K562 (cell line): ENCODE measurements at regions not wholly inside any gene's neighbourhood (a gene's known extent, or its start where the extent isn't known, plus 50 kb on each side); places are given as distances from the start of the nearest gene placed in this dataset.

Source experiments
- ATAC-seq: fragments of 200-7000 bp; cut with Tn5 transposase; 3 replicates; pipeline ENCODE4 v1.9.1; 2020; ENCODE audit warnings: moderate library complexity
- BruUV-seq: library from RNA; stranded (reverse); fragments of 400-500 nt; replicated peaks from 2 replicates; lab custom pipeline; 2021; lab: Mats Ljungman, UMichigan
- CTCF ChIA-PET: fragments of 300-600 bp; formaldehyde crosslinking; extraction: SDS; loops from one replicate; lab custom pipeline; 2021; ENCODE audit warnings: low intra/inter-chr PET ratio; lab: Yijun Ruan, JAX
- POLR2A ChIA-PET: fragments of 300-600, 350-650 bp; sonication (Branson Sonifier 250); formaldehyde crosslinking; extraction: SDS; loops from one replicate; lab custom pipeline; 2021; ENCODE audit warnings: antibody characterized with exemption, inconsistent platforms; lab: Yijun Ruan, JAX
- DNase-seq, 4 experiments: peaks; one replicate each; pipeline versions ENCODE4 v3.0.0 to v3.0.0-alpha.2; 2011 to 2018; ENCODE audit warnings: low spot score in 3 of 4, mixed read lengths in 3 of 4; ENCODE audit errors: extremely low read depth in 1 of 4
- FAIRE-seq: peaks from 2 replicates; lab custom pipeline; 2011; peaks lifted over from hg19 to GRCh38; lab: Jason Lieb, UNC
- H2AFZ ChIP-seq: 2 replicates; pipeline ENCODE4 v1.6.0; 2011; ENCODE audit warnings: low read depth, low read length, control low read depth, inconsistent platforms
- H3K27ac ChIP-seq: fragments of 200-600 bp; 3 replicates; pipeline ENCODE4 v1.8.0; 2011; ENCODE audit warnings: low read depth, mild to moderate bottlenecking, control low read depth, inconsistent platforms, low read length, moderate library complexity, mixed read lengths; ENCODE audit errors: extremely low read depth
- H3K27me3 ChIP-seq, 2 experiments: fragments of 300-600 bp in 1 of 2; 2 replicates in 1 of 2; 3 replicates in 1 of 2; pipeline versions ENCODE4 v1.6.0 to v1.8.0; 2011; ENCODE audit warnings: inconsistent platforms in 2 of 2, low read length in 2 of 2, mild to moderate bottlenecking in 1 of 2, mixed read lengths in 1 of 2, moderate library complexity in 1 of 2; ENCODE audit not compliant: control insufficient read depth in 2 of 2, insufficient read depth in 2 of 2
- H3K36me3 ChIP-seq: fragments of 300-600 bp; 3 replicates; pipeline ENCODE4 v1.8.0; 2011; ENCODE audit warnings: mild to moderate bottlenecking, low read length, inconsistent platforms; ENCODE audit not compliant: control insufficient read depth, insufficient read depth
- H3K4me1 ChIP-seq, 2 experiments: fragments of 200-600 bp in 1 of 2; replicated peaks in 1 of 2; 2 replicates in 1 of 2; 3 replicates in 1 of 2; pipeline versions ENCODE4 v1.5.1 to v1.8.0; 2011; ENCODE audit warnings: inconsistent platforms in 2 of 2, low read length in 2 of 2, mild to moderate bottlenecking in 1 of 2, mixed read lengths in 1 of 2, moderate library complexity in 1 of 2; ENCODE audit not compliant: control insufficient read depth in 2 of 2, insufficient read depth in 2 of 2
- H3K4me2 ChIP-seq: 2 replicates; pipeline ENCODE4 v1.6.1; 2011; ENCODE audit warnings: low read length, control low read depth, inconsistent platforms, mixed read lengths; ENCODE audit not compliant: insufficient read depth
- H3K4me3 ChIP-seq: fragments of 200-600 bp; sonication (generic), shearing (Covaris generic); 2 replicates; pipeline ENCODE4 v1.5.1; 2016; ENCODE audit warnings: control low read depth, inconsistent platforms
- H3K79me2 ChIP-seq: fragments of 200-600 bp; 3 replicates; pipeline ENCODE4 v1.8.0; 2011; ENCODE audit warnings: low read length, inconsistent platforms; ENCODE audit not compliant: control insufficient read depth, insufficient read depth
- H3K9ac ChIP-seq, 2 experiments: 2 replicates each; pipeline versions ENCODE4 v1.6.0 to v1.6.1; 2011; ENCODE audit warnings: low read depth in 2 of 2, low read length in 2 of 2, control low read depth in 1 of 2, inconsistent platforms in 1 of 2, mild to moderate bottlenecking in 1 of 2, mixed read lengths in 1 of 2; ENCODE audit not compliant: insufficient read depth in 1 of 2
- H3K9me1 ChIP-seq: one replicate; pipeline ENCODE4 v1.6.0; 2011; ENCODE audit warnings: inconsistent platforms, mild to moderate bottlenecking, low read length, moderate library complexity; ENCODE audit not compliant: control insufficient read depth, insufficient read depth
- H3K9me3 ChIP-seq: replicated peaks from 2 replicates; pipeline ENCODE4 v1.5.1; 2011; ENCODE audit warnings: low read depth, low read length, inconsistent platforms; ENCODE audit not compliant: control insufficient read depth, insufficient read depth
- H4K20me1 ChIP-seq: replicated peaks from 2 replicates; pipeline ENCODE4 v1.6.1; 2011; ENCODE audit warnings: low read length, inconsistent platforms, mixed read lengths; ENCODE audit not compliant: control insufficient read depth, insufficient read depth
- FOXJ3 ChIP-seq: sonication (generic); formaldehyde crosslinking; IDR thresholded peaks from 2 replicates; pipeline ENCODE4 v1.4.0; 2020; ENCODE audit warnings: mild to moderate bottlenecking, missing genetic modification reagents
- IFI16 ChIP-seq: fragments of 250-450 bp; sonication (Bioruptor Pico); IDR thresholded peaks from 2 replicates; pipeline ENCODE4 v2.1.2; 2022; ENCODE audit warnings: mild to moderate bottlenecking, inconsistent platforms
- RFX1 ChIP-seq: fragments of 450-650 bp; IDR thresholded peaks from 2 replicates; pipeline ENCODE4 v1.6.1; 2016; ENCODE audit warnings: mild to moderate bottlenecking, moderate library complexity
- U2AF1 ChIP-seq: fragments of 200-400 bp; formaldehyde crosslinking; optimal IDR thresholded peaks from 2 replicates; pipeline ENCODE3; 2017; ENCODE audit warnings: mild to moderate bottlenecking, low read depth, low read length, moderate library complexity
- WGBS: fragments of 100-300 bp; shearing (Covaris generic); methylation state at CpG from one replicate; pipeline ENCODE4 v1.1.6; 2016; ENCODE audit warnings: low coverage, mixed read lengths; ENCODE audit not compliant: insufficient coverage; ENCODE audit errors: missing lambda C conversion rate; 5-methylcytosine and 5-hydroxymethylcytosine counted together
- in situ Hi-C: fragments of 300-500 bp; cut with MboI; formaldehyde crosslinking; loops from 4 replicates; pipeline ENCODE4 v1.15.0; 2018; ENCODE audit warnings: inconsistent platforms, mixed read lengths
- intact Hi-C: fragments of 100-400 bp; cut with micrococcal nuclease; formaldehyde crosslinking; loops from 2 replicates; pipeline ENCODE4 v1.14.2; 2022

- no TSS peak for BruUV-seq
- peaks cover 3% of the 10 kb centered on the region; the same call in 1 of the 2 replicates for H3K9me3 ChIP-seq
- H3K27me3 ChIP-seq, result peaks cover under 1 to 24% of the 10 kb centered on the region in 2 experiments; a peak in 4 of 5 replicates
- no peak for TF ChIP-seq RFX1
- TF ChIP-seq U2AF1, result no peak
- no peak for TF ChIP-seq FOXJ3 (CRISPR knock-in tag)
- no peaks in the 10 kb centered on the region for H4K20me1 ChIP-seq
- no peak for DNase-seq
- no peak for ATAC-seq
- no peaks in the 10 kb centered on the region for H3K36me3 ChIP-seq
- H3K27ac ChIP-seq, result no peak overlapping the region
- no peak overlapping the region for H3K4me2 ChIP-seq
- 13% methylated on average over 9 of the region's 9 CpGs for WGBS
- CTCF ChIA-PET, result no interaction called here
- no peak overlapping the region for H3K9ac ChIP-seq
- no peak for FAIRE-seq
- H3K79me2 ChIP-seq, result no peaks in the 10 kb centered on the region
- H3K4me3 ChIP-seq, result no peak overlapping the region
- no peak overlapping the region for H2AFZ ChIP-seq
- POLR2A ChIA-PET, result interaction anchor here (1.1 kb wide), 1 partner anchor 20 kb away, joined by 4 read pairs; no protein-coding TSS in a partner anchor
- no peaks in the 10 kb centered on the region for H3K9me1 ChIP-seq
- intact Hi-C loops (no loop called here), in situ Hi-C loops (no loop called here)
- H3K4me1 ChIP-seq, result no peaks in the 10 kb centered on the region
These were observed 189.3 kb downstream of the KLF6 start for GRCh38 chr10:3595736-3596135.

GRCh38 chr10:3593611-3594010 lies 191.4 kb downstream of the KLF6 start:
- no peaks in the 10 kb centered on the region for H3K36me3 ChIP-seq
- 23% methylated on average over 6 of the region's 6 CpGs for WGBS
- BruUV-seq, result no TSS peak
- ChIA-PET CTCF (no interaction called here), POLR2A (no interaction called here)
- H3K4me1 ChIP-seq, result no peaks in the 10 kb centered on the region
- no peaks in the 10 kb centered on the region for H3K9me1 ChIP-seq
- no peaks in the 10 kb centered on the region for H3K79me2 ChIP-seq
- H3K4me2 ChIP-seq, result no peak overlapping the region
- H4K20me1 ChIP-seq, result no peaks in the 10 kb centered on the region
- H3K27me3 ChIP-seq, result peaks cover 2 to 30% of the 10 kb centered on the region in 2 experiments; a peak in 4 of 5 replicates
- no peak overlapping the region for H3K27ac ChIP-seq
- ATAC-seq, result no peak
- H3K4me3 ChIP-seq, result no peak overlapping the region
- in situ Hi-C loops, result no loop called here
- intact Hi-C loops, result no loop called here
- FAIRE-seq, result no peak
- no peak overlapping the region for H3K9ac ChIP-seq
- no peak for TF ChIP-seq IFI16 (CRISPR knock-in tag)
- DNase-seq, result no peak
- no peak overlapping the region for H2AFZ ChIP-seq
- H3K9me3 ChIP-seq, result peaks cover under 1% of the 10 kb centered on the region; the same call in 1 of the 2 replicates
